SK-N-SH treated with all-trans-retinoic acid at 6 μM for 48 hours (cell line): ENCODE measurements at regions not wholly inside any gene's neighbourhood (a gene's known extent, or its start where the extent isn't known, plus 50 kb on each side); places are given as distances from the start of the nearest gene placed in this dataset.

Source experiments
- ATAC-seq: fragments of 200-7000 bp; cut with Tn5 transposase; 3 replicates; pipeline ENCODE4 v1.9.1; 2020; ENCODE audit warnings: mild to moderate bottlenecking, moderate library complexity
- ARNTL ChIP-seq: fragments of 450-650 bp; formaldehyde crosslinking; IDR thresholded peaks from 2 replicates; pipeline ENCODE4 v1.5.0; 2020; ENCODE audit warnings: low read depth, mild to moderate bottlenecking, moderate library complexity, borderline replicate concordance
- BACH2 ChIP-seq: fragments of 250-450 bp; sonication (Bioruptor Pico); IDR thresholded peaks from 2 replicates; pipeline ENCODE4 v1.9.0; 2021; ENCODE audit warnings: mild to moderate bottlenecking, borderline replicate concordance
- CSDC2 ChIP-seq: fragments of 250-450 bp; sonication (Bioruptor Pico); IDR thresholded peaks from 2 replicates; pipeline ENCODE4 v1.5.0; 2020; ENCODE audit warnings: mild to moderate bottlenecking, moderate library complexity
- CSRNP3 ChIP-seq: fragments of 250-450 bp; sonication (Bioruptor Pico); IDR thresholded peaks from 2 replicates; pipeline ENCODE4 v1.5.1; 2021; ENCODE audit warnings: mild to moderate bottlenecking, moderate library complexity
- ESRRG ChIP-seq: fragments of 250-450 bp; sonication (Bioruptor Pico); IDR thresholded peaks from 2 replicates; pipeline ENCODE4 v1.6.1; 2021; ENCODE audit warnings: mild to moderate bottlenecking
- ISL1 ChIP-seq: fragments of 250-450 bp; sonication (Bioruptor Pico); IDR thresholded peaks from 2 replicates; pipeline ENCODE4 v2.1.2; 2022; ENCODE audit warnings: mild to moderate bottlenecking, moderate library complexity
- OSR1 ChIP-seq: fragments of 250-450 bp; sonication (Bioruptor Pico); IDR thresholded peaks from 2 replicates; pipeline ENCODE4 v1.8.0; 2022; ENCODE audit warnings: moderate library complexity, mild to moderate bottlenecking, inconsistent platforms
- PPARA ChIP-seq: fragments of 250-450 bp; sonication (Bioruptor Pico); IDR thresholded peaks from 2 replicates; pipeline ENCODE4 v1.5.0; 2020; ENCODE audit warnings: mild to moderate bottlenecking, borderline replicate concordance
- RARB ChIP-seq: fragments of 250-450 bp; sonication (Bioruptor Pico); IDR thresholded peaks from 2 replicates; pipeline ENCODE4 v1.8.0; 2021; ENCODE audit warnings: mild to moderate bottlenecking, moderate library complexity
- SNAI2 ChIP-seq: fragments of 250-450 bp; sonication (Bioruptor Pico); IDR thresholded peaks from 2 replicates; pipeline ENCODE4 v1.5.0; 2020; ENCODE audit warnings: mild to moderate bottlenecking, moderate library complexity
- TCF4 ChIP-seq: fragments of 250-450 bp; sonication (Bioruptor Pico); IDR thresholded peaks from 2 replicates; pipeline ENCODE4 v1.8.0; 2021; ENCODE audit warnings: mild to moderate bottlenecking, moderate library complexity, borderline replicate concordance
- TOX ChIP-seq: fragments of 250-450 bp; sonication (Bioruptor Pico); IDR thresholded peaks from 2 replicates; pipeline ENCODE4 v1.8.0; 2021; ENCODE audit warnings: mild to moderate bottlenecking, moderate library complexity, borderline replicate concordance
- TSHZ2 ChIP-seq: fragments of 250-450 bp; sonication (Bioruptor Pico); IDR thresholded peaks from 2 replicates; pipeline ENCODE4 v1.5.0; 2020; ENCODE audit warnings: mild to moderate bottlenecking, moderate library complexity
- ZC3H10 ChIP-seq: fragments of 250-450 bp; sonication (Bioruptor Pico); IDR thresholded peaks from 2 replicates; pipeline ENCODE4 v1.5.1; 2021; ENCODE audit warnings: mild to moderate bottlenecking, moderate library complexity
- ZFP3 ChIP-seq: fragments of 250-450 bp; sonication (Bioruptor Pico); IDR thresholded peaks from 2 replicates; pipeline ENCODE4 v1.5.0; 2020; ENCODE audit warnings: mild to moderate bottlenecking, moderate library complexity
- ZFP30 ChIP-seq: fragments of 450-650 bp; formaldehyde crosslinking; IDR thresholded peaks from 2 replicates; pipeline ENCODE4 v1.5.0; 2022; ENCODE audit warnings: mild to moderate bottlenecking, moderate library complexity
- ZNF565 ChIP-seq: fragments of 450-650 bp; formaldehyde crosslinking; conservative IDR thresholded peaks from 2 replicates; pipeline ENCODE4 v1.5.0; 2020; ENCODE audit warnings: low read depth, mild to moderate bottlenecking, moderate library complexity
- ZNF70 ChIP-seq: fragments of 450-650 bp; formaldehyde crosslinking; IDR thresholded peaks from 2 replicates; pipeline ENCODE4 v1.5.0; 2020; ENCODE audit warnings: mild to moderate bottlenecking, moderate library complexity
- ZNF8 ChIP-seq: fragments of 450-650 bp; formaldehyde crosslinking; IDR thresholded peaks from 2 replicates; pipeline ENCODE4 v1.5.0; 2020; ENCODE audit warnings: mild to moderate bottlenecking, moderate library complexity
- TF ChIP-seq, protein P1 (sequence below): fragments of 250-450 bp; sonication (Bioruptor Pico); IDR thresholded peaks from 2 replicates; pipeline ENCODE4 v1.8.0; 2021; ENCODE audit warnings: low read depth, mild to moderate bottlenecking, moderate library complexity, borderline replicate concordance
- TF ChIP-seq, protein P2 (sequence below): fragments of 250-450 bp; sonication (Bioruptor Pico); IDR thresholded peaks from 2 replicates; pipeline ENCODE4 v1.8.0; 2020; ENCODE audit warnings: mild to moderate bottlenecking, moderate library complexity, borderline replicate concordance
- TF ChIP-seq, protein P3 (sequence below): fragments of 250-450 bp; sonication (Bioruptor Pico); IDR thresholded peaks from 2 replicates; pipeline ENCODE4 v1.5.1; 2020; ENCODE audit warnings: low read depth, mild to moderate bottlenecking, moderate library complexity

DNA sequence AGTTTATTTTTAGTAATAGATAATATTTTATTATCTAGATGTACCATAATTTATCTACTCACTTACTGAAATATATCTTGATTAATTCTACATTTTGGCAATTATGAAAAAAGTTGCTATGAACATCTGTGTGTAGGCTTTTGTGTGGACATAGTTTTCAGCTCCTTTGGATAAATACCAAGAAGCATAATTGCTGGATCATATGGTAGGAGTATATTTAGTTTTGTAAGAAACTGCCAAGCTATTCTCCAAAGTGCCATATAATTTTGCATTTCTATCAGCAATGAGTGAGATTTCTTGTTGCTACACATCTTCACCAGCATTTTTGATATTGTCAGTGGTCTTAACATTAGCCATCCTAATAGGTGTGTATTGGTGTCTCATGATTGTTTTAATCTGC lies 882.6 kb upstream of the GRIA3 start:
- ATAC-seq: no peak
- TF ChIP-seq PPARA (CRISPR knock-in tag) (no peak), OSR1 (CRISPR knock-in tag) (no peak), BACH2 (CRISPR knock-in tag) (no peak), ZNF565 (CRISPR knock-in tag) (no peak), TCF4 (no peak), ISL1 (CRISPR knock-in tag) (no peak), CSDC2 (no peak), RARB (no peak), TOX (CRISPR knock-in tag) (no peak)

GRCh38 chrX:122303761-122304160 lies 880.3 kb upstream of the GRIA3 start:
- no peak for TF ChIP-seq ZNF70
- no peak for TF ChIP-seq BACH2 (CRISPR knock-in tag)
- no peak for TF ChIP-seq ISL1 (CRISPR knock-in tag)
- no peak for TF ChIP-seq ARNTL (CRISPR knock-in tag)
- TF ChIP-seq TSHZ2 (CRISPR knock-in tag): no peak
- TF ChIP-seq TOX (CRISPR knock-in tag): no peak
- TF ChIP-seq, protein P1, sequence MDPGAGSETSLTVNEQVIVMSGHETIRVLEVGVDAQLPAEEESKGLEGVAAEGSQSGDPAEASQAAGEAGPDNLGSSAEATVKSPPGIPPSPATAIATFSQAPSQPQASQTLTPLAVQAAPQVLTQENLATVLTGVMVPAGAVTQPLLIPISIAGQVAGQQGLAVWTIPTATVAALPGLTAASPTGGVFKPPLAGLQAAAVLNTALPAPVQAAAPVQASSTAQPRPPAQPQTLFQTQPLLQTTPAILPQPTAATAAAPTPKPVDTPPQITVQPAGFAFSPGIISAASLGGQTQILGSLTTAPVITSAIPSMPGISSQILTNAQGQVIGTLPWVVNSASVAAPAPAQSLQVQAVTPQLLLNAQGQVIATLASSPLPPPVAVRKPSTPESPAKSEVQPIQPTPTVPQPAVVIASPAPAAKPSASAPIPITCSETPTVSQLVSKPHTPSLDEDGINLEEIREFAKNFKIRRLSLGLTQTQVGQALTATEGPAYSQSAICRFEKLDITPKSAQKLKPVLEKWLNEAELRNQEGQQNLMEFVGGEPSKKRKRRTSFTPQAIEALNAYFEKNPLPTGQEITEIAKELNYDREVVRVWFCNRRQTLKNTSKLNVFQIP (CRISPR knock-in tag): no peak
- TF ChIP-seq TCF4: no peak
- TF ChIP-seq ZFP3 (CRISPR knock-in tag): no peak
- no peak for TF ChIP-seq ZC3H10
- no peak for TF ChIP-seq SNAI2 (CRISPR knock-in tag)
- TF ChIP-seq, protein P2, sequence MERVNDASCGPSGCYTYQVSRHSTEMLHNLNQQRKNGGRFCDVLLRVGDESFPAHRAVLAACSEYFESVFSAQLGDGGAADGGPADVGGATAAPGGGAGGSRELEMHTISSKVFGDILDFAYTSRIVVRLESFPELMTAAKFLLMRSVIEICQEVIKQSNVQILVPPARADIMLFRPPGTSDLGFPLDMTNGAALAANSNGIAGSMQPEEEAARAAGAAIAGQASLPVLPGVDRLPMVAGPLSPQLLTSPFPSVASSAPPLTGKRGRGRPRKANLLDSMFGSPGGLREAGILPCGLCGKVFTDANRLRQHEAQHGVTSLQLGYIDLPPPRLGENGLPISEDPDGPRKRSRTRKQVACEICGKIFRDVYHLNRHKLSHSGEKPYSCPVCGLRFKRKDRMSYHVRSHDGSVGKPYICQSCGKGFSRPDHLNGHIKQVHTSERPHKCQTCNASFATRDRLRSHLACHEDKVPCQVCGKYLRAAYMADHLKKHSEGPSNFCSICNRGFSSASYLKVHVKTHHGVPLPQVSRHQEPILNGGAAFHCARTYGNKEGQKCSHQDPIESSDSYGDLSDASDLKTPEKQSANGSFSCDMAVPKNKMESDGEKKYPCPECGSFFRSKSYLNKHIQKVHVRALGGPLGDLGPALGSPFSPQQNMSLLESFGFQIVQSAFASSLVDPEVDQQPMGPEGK (CRISPR knock-in tag): no peak
- TF ChIP-seq ZNF8: no peak
- ATAC-seq: no peak

- no peak for TF ChIP-seq ZNF565 (CRISPR knock-in tag)
- TF ChIP-seq ESRRG (CRISPR knock-in tag): no peak
- TF ChIP-seq CSDC2: no peak
- no peak for TF ChIP-seq TOX (CRISPR knock-in tag)
- TF ChIP-seq, protein P2 (CRISPR knock-in tag): no peak
- TF ChIP-seq BACH2 (CRISPR knock-in tag): no peak
- TF ChIP-seq OSR1 (CRISPR knock-in tag): no peak
- TF ChIP-seq ISL1 (CRISPR knock-in tag): no peak
- no peak for TF ChIP-seq ZFP30
- TF ChIP-seq SNAI2 (CRISPR knock-in tag): no peak
- no peak for TF ChIP-seq ZNF70
- TF ChIP-seq TCF4: no peak
- no peak for TF ChIP-seq ZC3H10
- no peak for TF ChIP-seq CSRNP3 (CRISPR knock-in tag)
- TF ChIP-seq, protein P3, sequence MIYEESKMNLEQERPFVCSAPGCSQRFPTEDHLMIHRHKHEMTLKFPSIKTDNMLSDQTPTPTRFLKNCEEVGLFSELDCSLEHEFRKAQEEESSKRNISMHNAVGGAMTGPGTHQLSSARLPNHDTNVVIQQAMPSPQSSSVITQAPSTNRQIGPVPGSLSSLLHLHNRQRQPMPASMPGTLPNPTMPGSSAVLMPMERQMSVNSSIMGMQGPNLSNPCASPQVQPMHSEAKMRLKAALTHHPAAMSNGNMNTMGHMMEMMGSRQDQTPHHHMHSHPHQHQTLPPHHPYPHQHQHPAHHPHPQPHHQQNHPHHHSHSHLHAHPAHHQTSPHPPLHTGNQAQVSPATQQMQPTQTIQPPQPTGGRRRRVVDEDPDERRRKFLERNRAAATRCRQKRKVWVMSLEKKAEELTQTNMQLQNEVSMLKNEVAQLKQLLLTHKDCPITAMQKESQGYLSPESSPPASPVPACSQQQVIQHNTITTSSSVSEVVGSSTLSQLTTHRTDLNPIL: no peak
- no peak for TF ChIP-seq ZNF8
- TF ChIP-seq PPARA (CRISPR knock-in tag): no peak
- TF ChIP-seq RARB: no peak
- no peak for TF ChIP-seq TSHZ2 (CRISPR knock-in tag)
- no peak for TF ChIP-seq ARNTL (CRISPR knock-in tag)
- ATAC-seq: no peak
Measured at GRCh38 chrX:122344816-122345215, 839.3 kb upstream of the GRIA3 start.
